Mesenchymal stem cell (in vitro differentiated cells and primary cell): ENCODE measurements at regions not wholly inside any gene's neighbourhood (a gene's known extent, or its start where the extent isn't known, plus 50 kb on each side); places are given as distances from the start of the nearest gene placed in this dataset.

Experiments
- DNase-seq: peaks from one replicate; pipeline ENCODE4 v3.0.0-alpha.2; 2013
- H2AFZ ChIP-seq: one replicate; pipeline ENCODE4 v1.6.1; 2013; ENCODE audit warnings: low read depth, mild to moderate bottlenecking, control low read depth, inconsistent platforms, low read length, moderate library complexity
- H2AK5ac ChIP-seq: 2 replicates; pipeline ENCODE4 v1.6.1; 2013; ENCODE audit warnings: low read length, moderate library complexity, mild to moderate bottlenecking, inconsistent platforms; ENCODE audit not compliant: severe bottlenecking
- H2BK120ac ChIP-seq: one replicate; pipeline ENCODE4 v1.6.1; 2013; ENCODE audit warnings: low read depth, mild to moderate bottlenecking, inconsistent platforms, low read length, moderate library complexity
- H2BK12ac ChIP-seq, 2 experiments: one replicate each; pipeline ENCODE4 v1.6.1; 2013; ENCODE audit warnings: inconsistent platforms in 2 of 2, low read length in 2 of 2, mild to moderate bottlenecking in 2 of 2, moderate library complexity in 2 of 2, control low read depth in 1 of 2
- H2BK15ac ChIP-seq: one replicate; pipeline ENCODE4 v1.6.1; 2013; ENCODE audit warnings: mild to moderate bottlenecking, low read depth, inconsistent platforms; ENCODE audit not compliant: poor library complexity, severe bottlenecking
- H2BK5ac ChIP-seq: 2 replicates; pipeline ENCODE4 v1.6.1; 2013; ENCODE audit warnings: low read depth, mild to moderate bottlenecking, low read length, control low read depth, inconsistent platforms; ENCODE audit not compliant: poor library complexity, severe bottlenecking
- H3K14ac ChIP-seq, 2 experiments: one replicate each; pipeline ENCODE4 v1.6.1; 2013; ENCODE audit warnings: inconsistent platforms in 2 of 2, low read length in 2 of 2, control low read depth in 1 of 2, mild to moderate bottlenecking in 1 of 2, moderate library complexity in 1 of 2
- H3K18ac ChIP-seq, 2 experiments: one replicate each; pipeline ENCODE4 v1.6.1; 2013; ENCODE audit warnings: inconsistent platforms in 2 of 2, low read length in 2 of 2, control low read depth in 1 of 2, low read depth in 1 of 2, mild to moderate bottlenecking in 1 of 2
- H3K23ac ChIP-seq, 2 experiments: one replicate each; pipeline ENCODE4 v1.6.1; 2013; ENCODE audit warnings: inconsistent platforms in 2 of 2, low read length in 2 of 2, mild to moderate bottlenecking in 2 of 2, moderate library complexity in 2 of 2, control low read depth in 1 of 2
- H3K27ac ChIP-seq: 2 replicates; pipeline ENCODE4 v1.5.1; 2013; ENCODE audit warnings: mild to moderate bottlenecking, moderate library complexity, low read length, control low read depth, inconsistent platforms; ENCODE audit not compliant: poor library complexity, severe bottlenecking
- H3K27me3 ChIP-seq, 2 experiments: 2 replicates each; pipeline versions ENCODE4 v1.6.1 to v1.7.0; 2013; ENCODE audit warnings: low read length in 2 of 2, mild to moderate bottlenecking in 2 of 2, moderate library complexity in 2 of 2, control low read depth in 1 of 2, inconsistent platforms in 1 of 2; ENCODE audit not compliant: control insufficient read depth in 1 of 2, insufficient read depth in 1 of 2
- H3K36me3 ChIP-seq, 2 experiments: 2 replicates each; pipeline versions ENCODE4 v1.6.1 to v1.7.0; 2013; ENCODE audit warnings: low read length in 2 of 2, control low read depth in 1 of 2, inconsistent platforms in 1 of 2, low read depth in 1 of 2, mild to moderate bottlenecking in 1 of 2; ENCODE audit not compliant: insufficient read depth in 2 of 2, control insufficient read depth in 1 of 2
- H3K4ac ChIP-seq, 2 experiments: one replicate each; pipeline ENCODE4 v1.6.1; 2013; ENCODE audit warnings: inconsistent platforms in 2 of 2, low read length in 2 of 2, mild to moderate bottlenecking in 2 of 2, moderate library complexity in 2 of 2, control low read depth in 1 of 2, low read depth in 1 of 2
- H3K4me1 ChIP-seq: 2 replicates; pipeline ENCODE4 v1.6.1; 2013; ENCODE audit warnings: low read depth, low read length, control low read depth; ENCODE audit not compliant: control insufficient read depth, insufficient read depth
- H3K4me2 ChIP-seq: 2 replicates; pipeline ENCODE4 v1.6.1; 2013; ENCODE audit warnings: low read length, mild to moderate bottlenecking, inconsistent platforms; ENCODE audit not compliant: poor library complexity, severe bottlenecking
- H3K4me3 ChIP-seq, 2 experiments: 2 replicates each; pipeline versions ENCODE4 v1.5.1 to v1.7.0; 2013; ENCODE audit warnings: low read length in 2 of 2, mild to moderate bottlenecking in 2 of 2, control low read depth in 1 of 2, low read depth in 1 of 2; ENCODE audit not compliant: insufficient read depth in 1 of 2
- H3K79me1 ChIP-seq: replicated peaks from 2 replicates; pipeline ENCODE4 v1.6.1; 2013; ENCODE audit warnings: mild to moderate bottlenecking, control low read depth, low read length, inconsistent platforms; ENCODE audit not compliant: poor library complexity, severe bottlenecking
- H3K9ac ChIP-seq: 2 replicates; pipeline ENCODE4 v1.7.0; 2013; ENCODE audit warnings: mild to moderate bottlenecking, low read length, moderate library complexity
- H3K9me3 ChIP-seq: 2 replicates; pipeline ENCODE4 v1.7.0; 2013; ENCODE audit warnings: mild to moderate bottlenecking, low read length; ENCODE audit not compliant: control insufficient read depth
- H4K8ac ChIP-seq: one replicate; pipeline ENCODE4 v1.6.1; 2013; ENCODE audit warnings: inconsistent platforms, mild to moderate bottlenecking, low read length, moderate library complexity
- H4K91ac ChIP-seq: one replicate; pipeline ENCODE4 v1.6.1; 2013; ENCODE audit warnings: mild to moderate bottlenecking, low read length, inconsistent platforms
- WGBS: methylation state at CpG from one replicate; pipeline ENCODE4 v1.1.7; 2013; ENCODE audit warnings: mixed read lengths; 5-methylcytosine and 5-hydroxymethylcytosine counted together

GRCh38 chr4:89549907-89550306 lies 242.3 kb upstream of the GPRIN3 start:
- Histone ChIP-seq H3K4ac (no peak overlapping the region), H3K4me2 (no peak overlapping the region), H3K36me3 (no peaks in the 10 kb centered on the region), H4K91ac (no peak overlapping the region), H3K4me3 (no peak overlapping the region), H3K9me3 (peaks cover 3% of the 10 kb centered on the region), H4K8ac (no peak overlapping the region), H3K27ac (no peak overlapping the region), H3K27me3 (no peaks in the 10 kb centered on the region), H3K79me1 (no peaks in the 10 kb centered on the region), H3K4me1 (no peaks in the 10 kb centered on the region), H2BK120ac (no peak overlapping the region), H3K23ac (no peak overlapping the region), H2AK5ac (no peak overlapping the region), H2BK12ac (no peak overlapping the region), H2BK15ac (no peak overlapping the region), H3K9ac (no peak overlapping the region), H3K18ac (no peak overlapping the region), H2BK5ac (no peak overlapping the region), H2AFZ (no peak overlapping the region), H3K14ac (no peak overlapping the region)
- DNase-seq, result peak; percentile 50
- 47% methylated on average over 1 of the region's 1 CpG for WGBS

GRCh38 chr4:89545315-89545714 lies 237.7 kb upstream of the GPRIN3 start:
- no peak for DNase-seq
- Histone ChIP-seq H4K8ac (no peak overlapping the region), H3K36me3 (no peaks in the 10 kb centered on the region), H2AK5ac (no peak overlapping the region), H3K9ac (no peak overlapping the region), H3K79me1 (no peaks in the 10 kb centered on the region), H2AFZ (no peak overlapping the region), H2BK15ac (no peak overlapping the region), H4K91ac (no peak overlapping the region), H3K27ac (no peak overlapping the region), H3K4me1 (no peaks in the 10 kb centered on the region), H3K9me3 (peaks cover 11% of the 10 kb centered on the region), H3K4me3 (no peak overlapping the region), H3K27me3 (no peaks in the 10 kb centered on the region), H3K18ac (no peak overlapping the region), H3K14ac (no peak overlapping the region), H2BK12ac (no peak overlapping the region), H2BK5ac (no peak overlapping the region), H3K4me2 (no peak overlapping the region), H2BK120ac (no peak overlapping the region), H3K23ac (no peak overlapping the region), H3K4ac (no peak overlapping the region)
- WGBS, result no CpG with 5 or more reads among the region's 1 CpG

DNA sequence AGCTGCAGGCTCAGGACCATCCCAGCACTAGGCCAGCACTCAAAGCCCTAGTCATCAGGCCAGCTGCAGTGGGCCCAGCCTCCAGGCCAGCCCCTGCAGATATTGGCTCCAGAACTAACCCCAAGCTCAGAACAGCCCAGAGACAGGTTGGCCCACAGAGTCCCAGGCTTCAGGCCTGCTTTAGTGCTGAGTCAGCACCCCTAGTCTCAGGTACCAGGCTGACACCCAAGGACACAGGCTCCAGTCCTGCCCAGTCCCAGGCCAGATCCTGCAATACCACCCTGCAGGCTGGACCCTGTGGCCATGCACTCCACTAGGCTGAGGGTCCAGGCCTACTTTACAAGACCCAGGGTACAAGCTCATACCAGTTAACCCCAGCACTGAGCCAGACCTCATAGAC lies 234.4 kb upstream of the GPRIN3 start:
- H2AK5ac ChIP-seq, result no peak overlapping the region
- no peak overlapping the region for H2BK15ac ChIP-seq
- no peak overlapping the region for H3K9ac ChIP-seq
- H3K14ac ChIP-seq, result peak overlapping the region in 1 of 2 experiments; percentile 59
- peak overlapping the region; percentile 56 for H2BK120ac ChIP-seq
- H3K23ac ChIP-seq, result peak overlapping the region in 1 of 2 experiments; percentile 26
- H3K4me3 ChIP-seq, result no peak overlapping the region
- H3K79me1 ChIP-seq, result no peaks in the 10 kb centered on the region
- H4K8ac ChIP-seq, result peak overlapping the region; percentile 1
- no peak overlapping the region for H3K27ac ChIP-seq
- DNase-seq, result no peak
- H3K18ac ChIP-seq, result peak overlapping the region; percentile 61 to 91
- H2BK12ac ChIP-seq, result peak overlapping the region; percentile 45 to 75
- no peak overlapping the region for H3K4me2 ChIP-seq
- no peaks in the 10 kb centered on the region for H3K36me3 ChIP-seq
- H3K27me3 ChIP-seq, result no peaks in the 10 kb centered on the region
- peaks cover 11% of the 10 kb centered on the region for H3K9me3 ChIP-seq
- peak overlapping the region; percentile 87 for H4K91ac ChIP-seq
- H2AFZ ChIP-seq, result peak overlapping the region; percentile 2
- H3K4me1 ChIP-seq, result no peaks in the 10 kb centered on the region
- H2BK5ac ChIP-seq, result no peak overlapping the region
- peak overlapping the region; percentile 13 to 28 for H3K4ac ChIP-seq

- Histone ChIP-seq H2BK5ac (no peak overlapping the region), H3K27me3 (no peaks in the 10 kb centered on the region), H3K9me3 (peaks cover 9% of the 10 kb centered on the region), H3K27ac (no peak overlapping the region), H3K23ac (no peak overlapping the region), H3K14ac (no peak overlapping the region), H4K8ac (peak overlapping the region; percentile 49), H3K79me1 (no peaks in the 10 kb centered on the region), H2BK120ac (peak overlapping the region; percentile 61), H2AFZ (no peak overlapping the region), H4K91ac (no peak overlapping the region), H3K4me1 (no peaks in the 10 kb centered on the region), H3K36me3 (no peaks in the 10 kb centered on the region), H3K4me3 (no peak overlapping the region), H2BK15ac (no peak overlapping the region), H2BK12ac (peak overlapping the region in 1 of 2 experiments; percentile 72), H2AK5ac (no peak overlapping the region), H3K9ac (peak overlapping the region; percentile 20), H3K4me2 (no peak overlapping the region), H3K4ac (peak overlapping the region in 1 of 2 experiments; percentile 35), H3K18ac (peak overlapping the region; percentile 37 to 62)
- peak; percentile 62 for DNase-seq
- WGBS, result 67% methylated on average over 1 of the region's 2 CpGs
Observed at GRCh38 chr4:89539797-89540711, 232.5 kb upstream of the GPRIN3 start.
